SK-N-SH (cell line): ENCODE measurements at regions not wholly inside any gene's neighbourhood (a gene's known extent, or its start where the extent isn't known, plus 50 kb on each side); places are given as distances from the start of the nearest gene placed in this dataset.

Experiments
- CTCF ChIA-PET: fragments of 300-600, 350-600 bp; formaldehyde crosslinking; extraction: SDS; loops from one replicate; lab custom pipeline; 2021; lab: Yijun Ruan, JAX
- POLR2A ChIA-PET: fragments of 350-600 bp; sonication (Branson Sonifier 250); formaldehyde crosslinking; extraction: SDS; loops from one replicate; lab custom pipeline; 2020; ENCODE audit warnings: antibody characterized with exemption, inconsistent platforms; lab: Yijun Ruan, JAX
- DNase-seq: peaks from one replicate; pipeline ENCODE4 v3.0.0; 2012
- H2AFZ ChIP-seq: fragments of 200-600 bp; sonication (generic); 2 replicates; pipeline ENCODE4 v1.8.1; 2016; ENCODE audit warnings: antibody characterized with exemption, mild to moderate bottlenecking, low read depth
- H3F3A ChIP-seq: fragments of 200-600 bp; sonication (generic); replicated peaks from 2 replicates; pipeline ENCODE3; 2016; ENCODE audit warnings: antibody characterized with exemption, mild to moderate bottlenecking; ENCODE audit not compliant: insufficient read depth
- H3K27ac ChIP-seq, 2 experiments: fragments of 200-500 bp in 1 of 2; fragments of 200-600 bp in 1 of 2; sonication (Bioruptor generic) in 1 of 2; sonication (generic), shearing (Covaris generic) in 1 of 2; 2 replicates each; pipeline versions ENCODE4 v1.5.1 to v1.6.1; 2014 to 2016; ENCODE audit warnings: low read depth in 2 of 2, inconsistent platforms in 1 of 2, low read length in 1 of 2, mild to moderate bottlenecking in 1 of 2, mixed read lengths in 1 of 2
- H3K27me3 ChIP-seq: fragments of 200-600 bp; sonication (generic), shearing (Covaris generic); 2 replicates; pipeline ENCODE4 v1.6.1; 2016; ENCODE audit warnings: mixed run types; ENCODE audit not compliant: insufficient read depth
- H3K36me3 ChIP-seq, 2 experiments: fragments of 200-500 bp in 1 of 2; fragments of 200-600 bp in 1 of 2; sonication (Bioruptor generic) in 1 of 2; sonication (generic) in 1 of 2; replicated peaks in 1 of 2; 2 replicates each; pipeline versions ENCODE3 to v1.5.1; 2014 to 2016; ENCODE audit warnings: low read length in 1 of 2, mild to moderate bottlenecking in 1 of 2; ENCODE audit not compliant: insufficient read depth in 2 of 2, control insufficient read depth in 1 of 2
- H3K4me1 ChIP-seq, 2 experiments: fragments of 200-500 bp in 1 of 2; fragments of 200-600 bp in 1 of 2; sonication (Bioruptor generic) in 1 of 2; sonication (generic), shearing (Covaris generic) in 1 of 2; 2 replicates each; pipeline versions ENCODE4 v1.5.1 to v1.6.1; 2014 to 2016; ENCODE audit warnings: low read depth in 1 of 2, low read length in 1 of 2, mixed run types in 1 of 2; ENCODE audit not compliant: insufficient read depth in 2 of 2, control insufficient read depth in 1 of 2
- H3K4me2 ChIP-seq: fragments of 200-600 bp; sonication (generic), shearing (Covaris generic); 2 replicates; pipeline ENCODE4 v1.6.1; 2017; ENCODE audit warnings: mixed run types
- H3K4me3 ChIP-seq, 2 experiments: fragments of 200-500 bp in 1 of 2; fragments of 200-600 bp in 1 of 2; sonication (Bioruptor generic) in 1 of 2; sonication (generic), shearing (Covaris generic) in 1 of 2; 2 replicates each; pipeline versions ENCODE4 v1.5.1 to v1.8.1; 2014 to 2016; ENCODE audit warnings: low read depth in 2 of 2, inconsistent platforms in 1 of 2, low read length in 1 of 2, mild to moderate bottlenecking in 1 of 2, mixed read lengths in 1 of 2, moderate library complexity in 1 of 2
- H3K79me2 ChIP-seq: fragments of 200-600 bp; sonication (generic); 2 replicates; pipeline ENCODE4 v1.8.1; 2017; ENCODE audit warnings: mild to moderate bottlenecking; ENCODE audit not compliant: insufficient read depth
- H3K9ac ChIP-seq: fragments of 200-600 bp; sonication (generic); 2 replicates; pipeline ENCODE4 v1.6.1; 2017; ENCODE audit warnings: mixed run types
- H3K9me2 ChIP-seq: fragments of 200-600 bp; sonication (generic); 2 replicates; pipeline ENCODE4 v1.6.1; 2017; ENCODE audit warnings: mixed run types
- H3K9me3 ChIP-seq: fragments of 200-600 bp; sonication (generic); 2 replicates; pipeline ENCODE4 v1.6.1; 2017; ENCODE audit warnings: mixed run types, mild to moderate bottlenecking, moderate library complexity
- H4K20me1 ChIP-seq: fragments of 200-600 bp; sonication (generic); 2 replicates; pipeline ENCODE4 v1.6.1; 2017; ENCODE audit warnings: mild to moderate bottlenecking, mixed run types; ENCODE audit not compliant: insufficient read depth
- CHD2 ChIP-seq: fragments of 150-350 bp; IDR thresholded peaks from 2 replicates; pipeline ENCODE4 v1.6.1; 2018; ENCODE audit warnings: low read length; ENCODE audit not compliant: partially characterized antibody
- ELF1 ChIP-seq: IDR thresholded peaks from 2 replicates; pipeline ENCODE4 v1.4.0; 2012
- EP300 ChIP-seq, 2 experiments: IDR thresholded peaks; 2 replicates each; pipeline versions ENCODE4 v1.4.0 to v1.6.1; 2012; ENCODE audit warnings: borderline replicate concordance in 1 of 2, low read depth in 1 of 2, low read length in 1 of 2
- FOXJ3 ChIP-seq: sonication (generic); formaldehyde crosslinking; IDR thresholded peaks from 2 replicates; pipeline ENCODE4 v1.5.1; 2020; ENCODE audit warnings: mild to moderate bottlenecking, missing genetic modification reagents
- FOXM1 ChIP-seq: IDR thresholded peaks from 2 replicates; pipeline ENCODE4 v1.4.0; 2012; ENCODE audit warnings: low read depth, mild to moderate bottlenecking
- GABPA ChIP-seq: IDR thresholded peaks from 2 replicates; pipeline ENCODE4 v1.4.0; 2012; ENCODE audit warnings: low read depth, mild to moderate bottlenecking
- GATA2 ChIP-seq: sonication (generic); formaldehyde crosslinking; IDR thresholded peaks from 2 replicates; pipeline ENCODE4 v1.5.0; 2020; ENCODE audit warnings: mild to moderate bottlenecking, missing genetic modification reagents
- NRF1 ChIP-seq: IDR thresholded peaks from 2 replicates; pipeline ENCODE4 v1.6.1; 2012; ENCODE audit warnings: low read depth, mild to moderate bottlenecking, low read length
- POLR2AphosphoS5 ChIP-seq: IDR thresholded peaks from 2 replicates; pipeline ENCODE4 v1.6.1; 2012; ENCODE audit warnings: low read depth, low read length
- RAD21 ChIP-seq: IDR thresholded peaks from 2 replicates; pipeline ENCODE4 v1.6.1; 2012; ENCODE audit warnings: mild to moderate bottlenecking, low read length
- SMC3 ChIP-seq: IDR thresholded peaks from 2 replicates; pipeline ENCODE4 v1.6.1; 2012; ENCODE audit warnings: low read depth, low read length, improper control_type of control experiment
- TCF12 ChIP-seq: IDR thresholded peaks from 2 replicates; pipeline ENCODE4 v1.4.0; 2012
- WGBS: methylation state at CpG from one replicate; pipeline ENCODE4 v1.1.6; 2017; ENCODE audit warnings: low lambda C conversion rate; 5-methylcytosine and 5-hydroxymethylcytosine counted together
- TF ChIP-seq, protein P1 (sequence below): fragments of 150-350 bp; IDR thresholded peaks from 2 replicates; pipeline ENCODE4 v1.6.1; 2016; ENCODE audit warnings: mild to moderate bottlenecking, low read depth, low read length
- TF ChIP-seq, protein P2 (sequence below): fragments of 150-350 bp; IDR thresholded peaks from 2 replicates; pipeline ENCODE4 v1.6.1; 2017; ENCODE audit warnings: antibody characterized with exemption, low read length, low read depth, borderline replicate concordance
- TF ChIP-seq, protein P3 (sequence below): IDR thresholded peaks from 2 replicates; pipeline ENCODE4 v1.4.0; 2012; ENCODE audit warnings: low read depth, borderline replicate concordance
- TF ChIP-seq, protein P4 (sequence below): fragments of 200-600 bp; sonication (generic); IDR thresholded peaks from 2 replicates; pipeline ENCODE4 v1.6.1; 2017; ENCODE audit warnings: antibody characterized with exemption, mild to moderate bottlenecking, moderate library complexity

DNA sequence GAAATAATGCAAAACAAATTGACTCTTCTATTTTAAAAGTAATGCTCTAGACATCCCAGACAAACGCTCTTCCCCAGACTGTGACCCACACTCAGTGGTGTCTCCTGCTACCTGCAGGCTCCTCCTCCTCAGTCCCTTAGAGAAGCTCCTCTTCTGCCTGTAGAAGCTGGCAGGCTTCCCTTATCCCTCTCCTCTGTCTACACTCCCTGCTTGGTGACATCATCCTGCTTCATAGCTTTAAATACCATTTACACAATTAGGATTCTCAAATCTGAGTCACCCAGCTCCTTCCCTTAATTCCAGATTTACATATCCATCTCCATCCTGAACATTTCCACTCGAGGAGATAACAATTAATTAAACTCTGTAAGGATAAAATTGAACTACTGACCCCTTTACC, 167.9 kb downstream of the FBXO15 start:
- Histone ChIP-seq H3K27ac (no peak overlapping the region), H4K20me1 (no peaks in the 10 kb centered on the region), H3K4me3 (no peak overlapping the region), H2AFZ (no peak overlapping the region), H3K9me2 (no peaks in the 10 kb centered on the region), H3K4me2 (no peak overlapping the region), H3K4me1 (no peaks in the 10 kb centered on the region), H3K79me2 (no peaks in the 10 kb centered on the region), H3K9ac (no peak overlapping the region), H3F3A (no peaks in the 10 kb centered on the region), H3K9me3 (no peaks in the 10 kb centered on the region), H3K27me3 (peaks cover 27% of the 10 kb centered on the region; the same call in 1 of the 2 replicates), H3K36me3 (no peaks in the 10 kb centered on the region)
- TF ChIP-seq FOXJ3 (CRISPR knock-in tag) (no peak), POLR2AphosphoS5 (no peak), TCF12 (no peak), SMC3 (no peak), GATA2 (CRISPR knock-in tag) (no peak), ELF1 (no peak), EP300 (IDR thresholded peaks at IDR 0.05; ENCODE audit: borderline replicate concordance in 1 of 2, low read depth in 1 of 2, low read length in 1 of 2) (no peak), GABPA (no peak), FOXM1 (no peak), RAD21 (no peak), NRF1 (no peak), CHD2 (no peak)
- TF ChIP-seq, protein P1, sequence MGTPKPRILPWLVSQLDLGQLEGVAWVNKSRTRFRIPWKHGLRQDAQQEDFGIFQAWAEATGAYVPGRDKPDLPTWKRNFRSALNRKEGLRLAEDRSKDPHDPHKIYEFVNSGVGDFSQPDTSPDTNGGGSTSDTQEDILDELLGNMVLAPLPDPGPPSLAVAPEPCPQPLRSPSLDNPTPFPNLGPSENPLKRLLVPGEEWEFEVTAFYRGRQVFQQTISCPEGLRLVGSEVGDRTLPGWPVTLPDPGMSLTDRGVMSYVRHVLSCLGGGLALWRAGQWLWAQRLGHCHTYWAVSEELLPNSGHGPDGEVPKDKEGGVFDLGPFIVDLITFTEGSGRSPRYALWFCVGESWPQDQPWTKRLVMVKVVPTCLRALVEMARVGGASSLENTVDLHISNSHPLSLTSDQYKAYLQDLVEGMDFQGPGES, result no peak
- TF ChIP-seq, protein P2, sequence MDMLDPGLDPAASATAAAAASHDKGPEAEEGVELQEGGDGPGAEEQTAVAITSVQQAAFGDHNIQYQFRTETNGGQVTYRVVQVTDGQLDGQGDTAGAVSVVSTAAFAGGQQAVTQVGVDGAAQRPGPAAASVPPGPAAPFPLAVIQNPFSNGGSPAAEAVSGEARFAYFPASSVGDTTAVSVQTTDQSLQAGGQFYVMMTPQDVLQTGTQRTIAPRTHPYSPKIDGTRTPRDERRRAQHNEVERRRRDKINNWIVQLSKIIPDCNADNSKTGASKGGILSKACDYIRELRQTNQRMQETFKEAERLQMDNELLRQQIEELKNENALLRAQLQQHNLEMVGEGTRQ, result no peak
- TF ChIP-seq, protein P3, sequence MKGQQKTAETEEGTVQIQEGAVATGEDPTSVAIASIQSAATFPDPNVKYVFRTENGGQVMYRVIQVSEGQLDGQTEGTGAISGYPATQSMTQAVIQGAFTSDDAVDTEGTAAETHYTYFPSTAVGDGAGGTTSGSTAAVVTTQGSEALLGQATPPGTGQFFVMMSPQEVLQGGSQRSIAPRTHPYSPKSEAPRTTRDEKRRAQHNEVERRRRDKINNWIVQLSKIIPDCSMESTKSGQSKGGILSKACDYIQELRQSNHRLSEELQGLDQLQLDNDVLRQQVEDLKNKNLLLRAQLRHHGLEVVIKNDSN, result no peak
- TF ChIP-seq, protein P4, sequence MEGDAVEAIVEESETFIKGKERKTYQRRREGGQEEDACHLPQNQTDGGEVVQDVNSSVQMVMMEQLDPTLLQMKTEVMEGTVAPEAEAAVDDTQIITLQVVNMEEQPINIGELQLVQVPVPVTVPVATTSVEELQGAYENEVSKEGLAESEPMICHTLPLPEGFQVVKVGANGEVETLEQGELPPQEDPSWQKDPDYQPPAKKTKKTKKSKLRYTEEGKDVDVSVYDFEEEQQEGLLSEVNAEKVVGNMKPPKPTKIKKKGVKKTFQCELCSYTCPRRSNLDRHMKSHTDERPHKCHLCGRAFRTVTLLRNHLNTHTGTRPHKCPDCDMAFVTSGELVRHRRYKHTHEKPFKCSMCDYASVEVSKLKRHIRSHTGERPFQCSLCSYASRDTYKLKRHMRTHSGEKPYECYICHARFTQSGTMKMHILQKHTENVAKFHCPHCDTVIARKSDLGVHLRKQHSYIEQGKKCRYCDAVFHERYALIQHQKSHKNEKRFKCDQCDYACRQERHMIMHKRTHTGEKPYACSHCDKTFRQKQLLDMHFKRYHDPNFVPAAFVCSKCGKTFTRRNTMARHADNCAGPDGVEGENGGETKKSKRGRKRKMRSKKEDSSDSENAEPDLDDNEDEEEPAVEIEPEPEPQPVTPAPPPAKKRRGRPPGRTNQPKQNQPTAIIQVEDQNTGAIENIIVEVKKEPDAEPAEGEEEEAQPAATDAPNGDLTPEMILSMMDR, result no peak
- DNase-seq, result no peak
- 0% methylated on average over 2 of the region's 2 CpGs for WGBS
- ChIA-PET POLR2A (no interaction called here), CTCF (interaction anchor here (0.7 to 2.9 kb wide), 12 partner anchors 8 to 63 kb away, joined by 3 to 13 read pairs (median 5); no protein-coding TSS in a partner anchor)
